Breast epithelium (tissue), 4 donors: ENCODE measurements at regions not wholly inside any gene's neighbourhood (a gene's known extent, or its start where the extent isn't known, plus 50 kb on each side); places are given as distances from the start of the nearest gene placed in this dataset.

Experiments
- DNase-seq, 2 donors: peaks; one replicate each; pipeline ENCODE4 v3.0.0-alpha.2; 2019; ENCODE audit warnings: low spot score in 2 of 2
- H3K27ac ChIP-seq, 2 donors: fragments of 200-600 bp; sonication (generic) in 1 of 2; one replicate each; pipeline ENCODE4 v1.5.1; 2016 to 2019; ENCODE audit warnings: mild to moderate bottlenecking in 1 of 2
- H3K27me3 ChIP-seq, 2 donors: fragments of 200-600 bp; sonication (generic) in 1 of 2; one replicate each; pipeline versions ENCODE4 v1.5.1 to v1.6.0; 2017 to 2019; ENCODE audit warnings: control low read depth in 1 of 2, mild to moderate bottlenecking in 1 of 2
- H3K36me3 ChIP-seq: fragments of 200-600 bp; one replicate; pipeline ENCODE4 v1.5.1; 2019
- H3K4me1 ChIP-seq, 2 donors: fragments of 200-600 bp; sonication (generic); one replicate each; pipeline ENCODE4 v1.5.1; 2016 to 2019; ENCODE audit warnings: control low read depth in 1 of 2
- H3K4me3 ChIP-seq, 3 donors: fragments of 200-600 bp; sonication (generic); 1 replicate in 2 of 3; 2 replicates in 1 of 3; pipeline ENCODE4 v1.5.1; 2016 to 2019; ENCODE audit warnings: mild to moderate bottlenecking in 3 of 3, moderate library complexity in 2 of 3
- H3K9me3 ChIP-seq, 2 donors: fragments of 200-600 bp; sonication (generic) in 1 of 2; one replicate each; pipeline ENCODE4 v1.5.1; 2016 to 2019; ENCODE audit warnings: control low read depth in 1 of 2
- POLR2A ChIP-seq: fragments of 450-650 bp; IDR thresholded peaks from one replicate; pipeline ENCODE4 v1.6.1; 2016; ENCODE audit warnings: antibody characterized with exemption, mild to moderate bottlenecking, moderate library complexity
- POLR2AphosphoS5 ChIP-seq, 3 donors: sonication (generic); formaldehyde crosslinking; IDR thresholded peaks; one replicate each; pipeline ENCODE4 v1.6.1; 2017; ENCODE audit warnings: antibody characterized with exemption in 3 of 3
- intact Hi-C: fragments of 100-400 bp; cut with DNase I; formaldehyde crosslinking; loops from one replicate; pipeline ENCODE4 v1.15.1; 2023; ENCODE audit warnings: low total_unique reads
- TF ChIP-seq, protein P1 (sequence below), 3 donors: fragments of 450-650 bp; IDR thresholded peaks; one replicate each; pipeline ENCODE4 v1.5.1; 2016 to 2017; ENCODE audit warnings: antibody characterized with exemption in 3 of 3, mild to moderate bottlenecking in 3 of 3, moderate library complexity in 3 of 3

GRCh38 chr2:16154061-16154460 lies 213.7 kb downstream of the MYCN start:
- DNase-seq: no peak
- no peak for TF ChIP-seq POLR2A
- TF ChIP-seq POLR2AphosphoS5 (IDR thresholded peaks at IDR 0.05): no peak
- TF ChIP-seq, protein P1, sequence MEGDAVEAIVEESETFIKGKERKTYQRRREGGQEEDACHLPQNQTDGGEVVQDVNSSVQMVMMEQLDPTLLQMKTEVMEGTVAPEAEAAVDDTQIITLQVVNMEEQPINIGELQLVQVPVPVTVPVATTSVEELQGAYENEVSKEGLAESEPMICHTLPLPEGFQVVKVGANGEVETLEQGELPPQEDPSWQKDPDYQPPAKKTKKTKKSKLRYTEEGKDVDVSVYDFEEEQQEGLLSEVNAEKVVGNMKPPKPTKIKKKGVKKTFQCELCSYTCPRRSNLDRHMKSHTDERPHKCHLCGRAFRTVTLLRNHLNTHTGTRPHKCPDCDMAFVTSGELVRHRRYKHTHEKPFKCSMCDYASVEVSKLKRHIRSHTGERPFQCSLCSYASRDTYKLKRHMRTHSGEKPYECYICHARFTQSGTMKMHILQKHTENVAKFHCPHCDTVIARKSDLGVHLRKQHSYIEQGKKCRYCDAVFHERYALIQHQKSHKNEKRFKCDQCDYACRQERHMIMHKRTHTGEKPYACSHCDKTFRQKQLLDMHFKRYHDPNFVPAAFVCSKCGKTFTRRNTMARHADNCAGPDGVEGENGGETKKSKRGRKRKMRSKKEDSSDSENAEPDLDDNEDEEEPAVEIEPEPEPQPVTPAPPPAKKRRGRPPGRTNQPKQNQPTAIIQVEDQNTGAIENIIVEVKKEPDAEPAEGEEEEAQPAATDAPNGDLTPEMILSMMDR (IDR thresholded peaks at IDR 0.05): no peak
- H3K4me3 ChIP-seq: no peak overlapping the region
- no peaks in the 10 kb centered on the region for H3K4me1 ChIP-seq
- no peaks in the 10 kb centered on the region for H3K27me3 ChIP-seq
- intact Hi-C loops: no loop called here
- H3K27ac ChIP-seq: no peak overlapping the region
- H3K36me3 ChIP-seq: no peaks in the 10 kb centered on the region
- no peaks in the 10 kb centered on the region for H3K9me3 ChIP-seq

- intact Hi-C loops: no loop called here
- Histone ChIP-seq H3K9me3 (no peaks in the 10 kb centered on the region), H3K27me3 (no peaks in the 10 kb centered on the region), H3K4me1 (no peaks in the 10 kb centered on the region), H3K4me3 (no peak overlapping the region), H3K36me3 (no peaks in the 10 kb centered on the region), H3K27ac (no peak overlapping the region)
- TF ChIP-seq POLR2A (no peak), POLR2AphosphoS5 (IDR thresholded peaks at IDR 0.05) (no peak)
- TF ChIP-seq, protein P1 (IDR thresholded peaks at IDR 0.05): no peak
- no peak for DNase-seq
Measured at GRCh38 chr2:16153754-16154035, 213.3 kb downstream of the MYCN start.

- Histone ChIP-seq H3K4me3 (no peak overlapping the region), H3K36me3 (no peaks in the 10 kb centered on the region), H3K9me3 (no peaks in the 10 kb centered on the region), H3K27me3 (no peaks in the 10 kb centered on the region), H3K27ac (no peak overlapping the region), H3K4me1 (no peaks in the 10 kb centered on the region)
- no peak for DNase-seq
- no peak for TF ChIP-seq POLR2A
- TF ChIP-seq POLR2AphosphoS5 (IDR thresholded peaks at IDR 0.05): no peak
- TF ChIP-seq, protein P1 (IDR thresholded peaks at IDR 0.05): no peak
- intact Hi-C loops: no loop called here
Measured at GRCh38 chr2:16152928-16153753, 212.8 kb downstream of the MYCN start.

DNA sequence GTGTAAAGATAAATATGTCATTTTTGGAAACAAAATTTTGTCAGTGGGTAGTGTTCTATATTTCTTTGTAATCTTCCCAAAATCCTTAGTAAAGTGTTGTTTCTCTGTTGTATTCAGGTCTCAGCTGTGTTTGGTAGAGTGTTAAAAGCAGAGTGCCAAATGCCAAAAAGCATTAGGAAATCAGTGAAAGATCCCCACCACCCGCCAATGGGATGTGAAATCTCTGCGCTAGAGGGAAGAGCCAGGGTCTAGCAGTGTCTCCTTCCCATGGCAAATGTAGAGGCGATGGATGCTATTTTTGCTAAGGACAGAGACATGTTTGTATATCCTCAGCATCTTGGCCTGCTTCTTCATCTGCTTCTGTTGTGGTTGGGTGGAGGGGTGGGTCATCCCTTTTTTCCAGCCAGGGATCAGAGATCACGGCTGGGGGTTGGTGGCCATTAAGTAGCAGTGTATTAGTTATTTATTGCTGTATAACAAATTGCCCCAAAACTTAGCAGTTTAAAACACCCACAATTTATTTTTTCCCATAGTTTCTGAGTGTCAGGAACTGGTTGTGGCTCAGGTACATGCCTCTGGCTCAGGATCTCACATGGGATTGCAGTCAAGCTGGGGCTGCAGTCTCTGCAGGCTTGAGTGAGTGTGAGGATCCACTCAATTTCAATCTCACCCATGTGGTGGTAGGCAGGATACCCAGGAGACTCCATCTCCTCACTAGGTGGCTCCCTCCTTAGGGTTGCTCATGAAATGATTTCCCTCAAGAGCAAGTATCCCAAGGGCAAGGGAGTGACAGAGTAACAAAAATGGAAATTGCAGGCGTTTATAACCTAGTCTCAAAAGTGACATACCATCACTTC lies 211.9 kb downstream of the MYCN start:
- intact Hi-C loops: no loop called here
- DNase-seq: no peak
- H3K27me3 ChIP-seq: no peaks in the 10 kb centered on the region
- H3K4me3 ChIP-seq: no peak overlapping the region
- no peak overlapping the region for H3K27ac ChIP-seq
- no peaks in the 10 kb centered on the region for H3K4me1 ChIP-seq
- no peaks in the 10 kb centered on the region for H3K36me3 ChIP-seq
- H3K9me3 ChIP-seq: no peaks in the 10 kb centered on the region
- TF ChIP-seq, protein P1 (IDR thresholded peaks at IDR 0.05): no peak
- TF ChIP-seq POLR2A (no peak), POLR2AphosphoS5 (IDR thresholded peaks at IDR 0.05) (no peak)

DNA sequence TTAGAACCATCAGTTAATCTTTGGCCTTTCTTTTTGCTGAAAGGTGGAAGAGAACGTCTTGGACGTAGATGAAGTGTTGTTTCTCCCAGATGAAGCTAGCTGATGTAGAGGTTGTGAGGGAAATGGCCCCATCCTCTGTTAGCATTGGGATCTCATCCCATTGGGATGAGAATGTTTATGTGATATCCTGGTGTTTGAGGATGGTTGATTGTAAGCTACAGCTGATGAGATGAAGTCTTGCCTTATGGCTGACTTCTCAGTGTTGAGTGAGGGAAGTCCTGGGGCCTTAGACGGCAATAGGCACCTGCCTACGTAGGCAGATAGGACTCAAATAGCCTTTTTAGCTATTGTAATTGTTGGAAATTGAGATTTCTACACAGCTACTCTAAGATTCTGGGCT lies 211.3 kb downstream of the MYCN start:
- Histone ChIP-seq H3K27me3 (no peaks in the 10 kb centered on the region), H3K9me3 (no peaks in the 10 kb centered on the region), H3K4me1 (no peaks in the 10 kb centered on the region), H3K36me3 (no peaks in the 10 kb centered on the region), H3K27ac (no peak overlapping the region), H3K4me3 (no peak overlapping the region)
- DNase-seq: no peak
- TF ChIP-seq POLR2A (no peak), POLR2AphosphoS5 (IDR thresholded peaks at IDR 0.05) (no peak)
- TF ChIP-seq, protein P1 (IDR thresholded peaks at IDR 0.05): no peak
- intact Hi-C loops: no loop called here
